WTC11 (cell line): ENCODE measurements at regions not wholly inside any gene's neighbourhood (a gene's known extent, or its start where the extent isn't known, plus 50 kb on each side); places are given as distances from the start of the nearest gene placed in this dataset.

ENCODE experiments used
- ATAC-seq: fragments of 200-7000 bp; cut with Tn5 transposase; 2 replicates; pipeline ENCODE4 v1.10.0; 2021; ENCODE audit warnings: mild to moderate bottlenecking, moderate library complexity
- CTCF ChIA-PET: fragments of 300-600 bp; sonication (Branson Sonifier 250); formaldehyde crosslinking; loops from one replicate; lab custom pipeline; 2021; ENCODE audit warnings: antibody characterized with exemption; lab: Charles Lee
- POLR2A ChIA-PET: fragments of 350-600 bp; sonication (Branson Sonifier 250); formaldehyde crosslinking; loops from one replicate; lab custom pipeline; 2021; ENCODE audit warnings: antibody characterized with exemption; lab: Charles Lee
- DNase-seq: peaks from one replicate; pipeline ENCODE4 v3.0.0; 2021; ENCODE audit warnings: low spot score
- H3K27ac Mint-ChIP-seq: 2 replicates; pipeline ENCODE4 v1.8.0; 2021; ENCODE audit warnings: mixed read lengths
- H3K27me3 Mint-ChIP-seq: 2 replicates; pipeline ENCODE4 v1.8.0; 2021; ENCODE audit warnings: low read depth, mild to moderate bottlenecking, moderate library complexity, mixed read lengths
- H3K36me3 Mint-ChIP-seq: 2 replicates; pipeline ENCODE4 v1.8.0; 2021; ENCODE audit warnings: mixed read lengths
- H3K4me1 Mint-ChIP-seq: 2 replicates; pipeline ENCODE4 v1.8.0; 2022; ENCODE audit warnings: mixed read lengths
- H3K4me3 Mint-ChIP-seq: 2 replicates; pipeline ENCODE4 v1.8.0; 2021; ENCODE audit warnings: mild to moderate bottlenecking, moderate library complexity, mixed read lengths
- H3K9me3 Mint-ChIP-seq: 2 replicates; pipeline ENCODE4 v1.8.0; 2021; ENCODE audit warnings: mixed read lengths
- ATF1 ChIP-seq: sonication (generic); formaldehyde crosslinking; IDR thresholded peaks from 2 replicates; pipeline ENCODE4 v1.8.1; 2023; ENCODE audit warnings: mild to moderate bottlenecking, moderate library complexity, missing genetic modification reagents
- GRHL2 ChIP-seq: fragments of 250-450 bp; sonication (Bioruptor Pico); IDR thresholded peaks from 2 replicates; pipeline ENCODE4 v1.8.0; 2022; ENCODE audit warnings: mild to moderate bottlenecking, moderate library complexity; ENCODE audit not compliant: insufficient replicate concordance, severe bottlenecking
- JUN ChIP-seq: sonication (generic); formaldehyde crosslinking; IDR thresholded peaks from 2 replicates; pipeline ENCODE4 v1.8.0; 2023; ENCODE audit warnings: mild to moderate bottlenecking, missing genetic modification reagents
- NR1H2 ChIP-seq: sonication (generic); formaldehyde crosslinking; IDR thresholded peaks from 2 replicates; pipeline ENCODE4 v1.9.0; 2021; ENCODE audit warnings: mild to moderate bottlenecking, moderate library complexity, missing genetic modification reagents
- NR3C1 ChIP-seq: sonication (generic); formaldehyde crosslinking; conservative IDR thresholded peaks from 2 replicates; pipeline ENCODE4 v1.8.1; 2023; ENCODE audit warnings: low read depth, mild to moderate bottlenecking, missing genetic modification reagents
- PRRX2 ChIP-seq: fragments of 250-450 bp; sonication (Bioruptor Pico); IDR thresholded peaks from 2 replicates; pipeline ENCODE4 v1.8.0; 2021; ENCODE audit warnings: mild to moderate bottlenecking
- SOX15 ChIP-seq: fragments of 250-450 bp; sonication (Bioruptor Pico); IDR thresholded peaks from 2 replicates; pipeline ENCODE4 v1.9.0; 2021; ENCODE audit warnings: mild to moderate bottlenecking
- TP53 ChIP-seq: sonication (generic); formaldehyde crosslinking; IDR thresholded peaks from 2 replicates; pipeline ENCODE4 v1.8.1; 2023; ENCODE audit warnings: mild to moderate bottlenecking, missing genetic modification reagents
- ZNF121 ChIP-seq: sonication (generic); formaldehyde crosslinking; IDR thresholded peaks from 2 replicates; pipeline ENCODE4 v1.8.0; 2023; ENCODE audit warnings: missing genetic modification reagents
- ZNF317 ChIP-seq: sonication (generic); formaldehyde crosslinking; IDR thresholded peaks from 2 replicates; pipeline ENCODE4 v1.8.1; 2023; ENCODE audit warnings: low read depth, mild to moderate bottlenecking, moderate library complexity, missing genetic modification reagents, borderline replicate concordance
- TF ChIP-seq, protein P1 (sequence below): sonication (generic); formaldehyde crosslinking; IDR thresholded peaks from 2 replicates; pipeline ENCODE4 v1.8.1; 2022; ENCODE audit warnings: low read depth, mild to moderate bottlenecking, moderate library complexity, missing genetic modification reagents, borderline replicate concordance
- TF ChIP-seq, protein P2 (sequence below): sonication (generic); formaldehyde crosslinking; IDR thresholded peaks from 2 replicates; pipeline ENCODE4 v1.8.0; 2022; ENCODE audit warnings: mild to moderate bottlenecking, missing genetic modification reagents
- TF ChIP-seq, protein P3 (sequence below): sonication (generic); formaldehyde crosslinking; conservative IDR thresholded peaks from 2 replicates; pipeline ENCODE4 v1.8.1; 2023; ENCODE audit warnings: mild to moderate bottlenecking, low read depth, missing genetic modification reagents, moderate library complexity
- TF ChIP-seq, protein P4 (sequence below): sonication (generic); formaldehyde crosslinking; IDR thresholded peaks from 2 replicates; pipeline ENCODE4 v1.8.1; 2023; ENCODE audit warnings: mild to moderate bottlenecking, missing genetic modification reagents
- TF ChIP-seq, protein P5 (sequence below): sonication (generic); formaldehyde crosslinking; IDR thresholded peaks from 2 replicates; pipeline ENCODE4 v1.8.0; 2022; ENCODE audit warnings: mild to moderate bottlenecking, missing genetic modification reagents
- TF ChIP-seq, protein P6 (sequence below): sonication (generic); formaldehyde crosslinking; IDR thresholded peaks from 2 replicates; pipeline ENCODE4 v1.8.1; 2023; ENCODE audit warnings: mild to moderate bottlenecking, missing genetic modification reagents

DNA sequence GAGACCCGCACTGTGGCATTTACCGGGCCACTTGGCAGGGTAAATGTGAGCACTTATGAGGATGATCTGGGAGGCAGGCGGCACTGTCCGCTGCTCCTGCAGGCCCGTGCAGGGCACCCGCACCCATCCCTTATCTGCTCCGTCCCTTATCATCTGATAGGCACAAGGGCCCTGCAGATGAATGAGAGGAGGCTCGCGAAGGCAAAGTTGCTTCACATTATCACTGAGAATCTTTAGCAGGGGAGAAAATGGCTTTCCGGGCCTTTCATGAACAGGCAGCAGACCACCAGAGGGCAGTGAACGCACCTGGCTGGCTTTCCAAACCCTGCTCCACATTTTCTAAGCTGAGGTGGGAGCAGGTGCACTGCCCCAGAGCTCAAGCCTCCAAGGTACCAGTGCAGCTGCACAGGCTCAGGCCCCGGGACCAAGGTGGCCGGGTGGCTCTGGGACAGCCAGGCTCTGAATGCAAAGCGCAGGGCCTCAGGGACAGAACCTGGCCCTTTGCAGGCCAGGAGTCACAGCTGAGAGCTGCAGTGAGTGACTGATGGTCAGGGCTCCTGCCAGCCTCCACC is 165.6 kb downstream of the SHANK2 start:
- Mint-ChIP-seq H3K27me3 (no peaks in the 10 kb centered on the region), H3K27ac (peak overlapping the region; percentile 45; the same call in 1 of the 2 replicates), H3K36me3 (peaks cover 16% of the 10 kb centered on the region), H3K4me3 (no peak overlapping the region), H3K9me3 (no peaks in the 10 kb centered on the region), H3K4me1 (no peaks in the 10 kb centered on the region)
- POLR2A ChIA-PET: no interaction called here
- CTCF ChIA-PET: interaction anchor here (0.5 to 1.8 kb wide), 49 partner anchors 10 to 493 kb away, joined by 3 to 24 read pairs (median 4); partner anchors contain the start of genes DHCR7, NADSYN1 and SHANK2
- ATAC-seq (peak; percentile 93), DNase-seq (peak; percentile 76)
- no peak for TF ChIP-seq NR3C1 (CRISPR knock-in tag)
- TF ChIP-seq, protein P1, sequence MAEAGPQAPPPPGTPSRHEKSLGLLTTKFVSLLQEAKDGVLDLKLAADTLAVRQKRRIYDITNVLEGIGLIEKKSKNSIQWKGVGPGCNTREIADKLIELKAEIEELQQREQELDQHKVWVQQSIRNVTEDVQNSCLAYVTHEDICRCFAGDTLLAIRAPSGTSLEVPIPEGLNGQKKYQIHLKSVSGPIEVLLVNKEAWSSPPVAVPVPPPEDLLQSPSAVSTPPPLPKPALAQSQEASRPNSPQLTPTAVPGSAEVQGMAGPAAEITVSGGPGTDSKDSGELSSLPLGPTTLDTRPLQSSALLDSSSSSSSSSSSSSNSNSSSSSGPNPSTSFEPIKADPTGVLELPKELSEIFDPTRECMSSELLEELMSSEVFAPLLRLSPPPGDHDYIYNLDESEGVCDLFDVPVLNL (CRISPR knock-in tag): no peak
- TF ChIP-seq NR1H2 (CRISPR knock-in tag): no peak
- TF ChIP-seq, protein P2, sequence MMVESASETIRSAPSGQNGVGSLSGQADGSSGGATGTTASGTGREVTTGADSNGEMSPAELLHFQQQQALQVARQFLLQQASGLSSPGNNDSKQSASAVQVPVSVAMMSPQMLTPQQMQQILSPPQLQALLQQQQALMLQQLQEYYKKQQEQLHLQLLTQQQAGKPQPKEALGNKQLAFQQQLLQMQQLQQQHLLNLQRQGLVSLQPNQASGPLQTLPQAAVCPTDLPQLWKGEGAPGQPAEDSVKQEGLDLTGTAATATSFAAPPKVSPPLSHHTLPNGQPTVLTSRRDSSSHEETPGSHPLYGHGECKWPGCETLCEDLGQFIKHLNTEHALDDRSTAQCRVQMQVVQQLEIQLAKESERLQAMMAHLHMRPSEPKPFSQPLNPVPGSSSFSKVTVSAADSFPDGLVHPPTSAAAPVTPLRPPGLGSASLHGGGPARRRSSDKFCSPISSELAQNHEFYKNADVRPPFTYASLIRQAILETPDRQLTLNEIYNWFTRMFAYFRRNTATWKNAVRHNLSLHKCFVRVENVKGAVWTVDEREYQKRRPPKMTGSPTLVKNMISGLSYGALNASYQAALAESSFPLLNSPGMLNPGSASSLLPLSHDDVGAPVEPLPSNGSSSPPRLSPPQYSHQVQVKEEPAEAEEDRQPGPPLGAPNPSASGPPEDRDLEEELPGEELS (CRISPR knock-in tag): no peak
- TF ChIP-seq SOX15 (CRISPR knock-in tag): no peak
- TF ChIP-seq PRRX2: no peak
- TF ChIP-seq, protein P3, sequence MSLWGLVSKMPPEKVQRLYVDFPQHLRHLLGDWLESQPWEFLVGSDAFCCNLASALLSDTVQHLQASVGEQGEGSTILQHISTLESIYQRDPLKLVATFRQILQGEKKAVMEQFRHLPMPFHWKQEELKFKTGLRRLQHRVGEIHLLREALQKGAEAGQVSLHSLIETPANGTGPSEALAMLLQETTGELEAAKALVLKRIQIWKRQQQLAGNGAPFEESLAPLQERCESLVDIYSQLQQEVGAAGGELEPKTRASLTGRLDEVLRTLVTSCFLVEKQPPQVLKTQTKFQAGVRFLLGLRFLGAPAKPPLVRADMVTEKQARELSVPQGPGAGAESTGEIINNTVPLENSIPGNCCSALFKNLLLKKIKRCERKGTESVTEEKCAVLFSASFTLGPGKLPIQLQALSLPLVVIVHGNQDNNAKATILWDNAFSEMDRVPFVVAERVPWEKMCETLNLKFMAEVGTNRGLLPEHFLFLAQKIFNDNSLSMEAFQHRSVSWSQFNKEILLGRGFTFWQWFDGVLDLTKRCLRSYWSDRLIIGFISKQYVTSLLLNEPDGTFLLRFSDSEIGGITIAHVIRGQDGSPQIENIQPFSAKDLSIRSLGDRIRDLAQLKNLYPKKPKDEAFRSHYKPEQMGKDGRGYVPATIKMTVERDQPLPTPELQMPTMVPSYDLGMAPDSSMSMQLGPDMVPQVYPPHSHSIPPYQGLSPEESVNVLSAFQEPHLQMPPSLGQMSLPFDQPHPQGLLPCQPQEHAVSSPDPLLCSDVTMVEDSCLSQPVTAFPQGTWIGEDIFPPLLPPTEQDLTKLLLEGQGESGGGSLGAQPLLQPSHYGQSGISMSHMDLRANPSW (CRISPR knock-in tag): no peak
- TF ChIP-seq JUN: no peak
- TF ChIP-seq ATF1 (CRISPR knock-in tag): no peak
- TF ChIP-seq, protein P4, sequence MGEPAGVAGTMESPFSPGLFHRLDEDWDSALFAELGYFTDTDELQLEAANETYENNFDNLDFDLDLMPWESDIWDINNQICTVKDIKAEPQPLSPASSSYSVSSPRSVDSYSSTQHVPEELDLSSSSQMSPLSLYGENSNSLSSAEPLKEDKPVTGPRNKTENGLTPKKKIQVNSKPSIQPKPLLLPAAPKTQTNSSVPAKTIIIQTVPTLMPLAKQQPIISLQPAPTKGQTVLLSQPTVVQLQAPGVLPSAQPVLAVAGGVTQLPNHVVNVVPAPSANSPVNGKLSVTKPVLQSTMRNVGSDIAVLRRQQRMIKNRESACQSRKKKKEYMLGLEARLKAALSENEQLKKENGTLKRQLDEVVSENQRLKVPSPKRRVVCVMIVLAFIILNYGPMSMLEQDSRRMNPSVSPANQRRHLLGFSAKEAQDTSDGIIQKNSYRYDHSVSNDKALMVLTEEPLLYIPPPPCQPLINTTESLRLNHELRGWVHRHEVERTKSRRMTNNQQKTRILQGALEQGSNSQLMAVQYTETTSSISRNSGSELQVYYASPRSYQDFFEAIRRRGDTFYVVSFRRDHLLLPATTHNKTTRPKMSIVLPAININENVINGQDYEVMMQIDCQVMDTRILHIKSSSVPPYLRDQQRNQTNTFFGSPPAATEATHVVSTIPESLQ (CRISPR knock-in tag): no peak
- TF ChIP-seq GRHL2 (CRISPR knock-in tag): no peak
- no peak for TF ChIP-seq ZNF317 (CRISPR knock-in tag)
- TF ChIP-seq, protein P5, sequence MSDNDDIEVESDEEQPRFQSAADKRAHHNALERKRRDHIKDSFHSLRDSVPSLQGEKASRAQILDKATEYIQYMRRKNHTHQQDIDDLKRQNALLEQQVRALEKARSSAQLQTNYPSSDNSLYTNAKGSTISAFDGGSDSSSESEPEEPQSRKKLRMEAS (CRISPR knock-in tag): no peak
- no peak for TF ChIP-seq ZNF121 (CRISPR knock-in tag)
- no peak for TF ChIP-seq TP53 (CRISPR knock-in tag)
- TF ChIP-seq, protein P6, sequence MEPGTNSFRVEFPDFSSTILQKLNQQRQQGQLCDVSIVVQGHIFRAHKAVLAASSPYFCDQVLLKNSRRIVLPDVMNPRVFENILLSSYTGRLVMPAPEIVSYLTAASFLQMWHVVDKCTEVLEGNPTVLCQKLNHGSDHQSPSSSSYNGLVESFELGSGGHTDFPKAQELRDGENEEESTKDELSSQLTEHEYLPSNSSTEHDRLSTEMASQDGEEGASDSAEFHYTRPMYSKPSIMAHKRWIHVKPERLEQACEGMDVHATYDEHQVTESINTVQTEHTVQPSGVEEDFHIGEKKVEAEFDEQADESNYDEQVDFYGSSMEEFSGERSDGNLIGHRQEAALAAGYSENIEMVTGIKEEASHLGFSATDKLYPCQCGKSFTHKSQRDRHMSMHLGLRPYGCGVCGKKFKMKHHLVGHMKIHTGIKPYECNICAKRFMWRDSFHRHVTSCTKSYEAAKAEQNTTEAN (CRISPR knock-in tag): no peak
